MM.1S (cell line): ENCODE measurements at regions not wholly inside any gene's neighbourhood (a gene's known extent, or its start where the extent isn't known, plus 50 kb on each side); places are given as distances from the start of the nearest gene placed in this dataset.
A peak's percentile ranks its signal among the peaks of the same experiment; 100 is the strongest.
"Not testable (repeated sequence)": the region's sequence is repeated elsewhere in the genome, so short reads cannot be mapped to it uniquely, and the experiment has no call there.

Source experiments
- DNase-seq: peaks from one replicate; pipeline ENCODE4 v3.0.0-alpha.2; 2015
- H2AFZ ChIP-seq: fragments of 300-600 bp; sonication (generic); 2 replicates; pipeline ENCODE4 v1.6.0; 2016; ENCODE audit warnings: antibody characterized with exemption, low read length
- H3F3A ChIP-seq: fragments of 300-600 bp; sonication (generic); 2 replicates; pipeline ENCODE4 v1.6.1; 2016; ENCODE audit warnings: mild to moderate bottlenecking, antibody characterized with exemption, low read length, moderate library complexity, mixed read lengths; ENCODE audit not compliant: insufficient read depth
- H3K27ac ChIP-seq: fragments of 300-600 bp; sonication (generic); 2 replicates; pipeline ENCODE4 v1.5.1; 2016; ENCODE audit warnings: mild to moderate bottlenecking, low read length
- H3K27me3 ChIP-seq: fragments of 300-600 bp; sonication (generic); replicated peaks from 2 replicates; pipeline ENCODE4 v1.6.0; 2016; ENCODE audit warnings: low read length; ENCODE audit not compliant: insufficient read depth
- H3K36me3 ChIP-seq: fragments of 300-600 bp; sonication (generic); replicated peaks from 2 replicates; pipeline ENCODE4 v1.6.1; 2016; ENCODE audit warnings: mild to moderate bottlenecking, low read length, mixed read lengths; ENCODE audit not compliant: insufficient read depth
- H3K4me1 ChIP-seq: fragments of 300-600 bp; sonication (generic); 2 replicates; pipeline ENCODE4 v1.6.1; 2016; ENCODE audit warnings: low read length, mixed read lengths
- H3K4me2 ChIP-seq: fragments of 300-600 bp; sonication (generic); 2 replicates; pipeline ENCODE4 v1.6.0; 2016; ENCODE audit warnings: low read depth, low read length
- H3K4me3 ChIP-seq: fragments of 300-600 bp; sonication (generic); 2 replicates; pipeline ENCODE4 v1.5.1; 2016; ENCODE audit warnings: low read length, mixed read lengths
- H3K79me2 ChIP-seq: fragments of 300-600 bp; sonication (generic); 2 replicates; pipeline ENCODE4 v1.6.1; 2016; ENCODE audit warnings: mixed run types, low read length, mixed read lengths
- H3K9ac ChIP-seq: fragments of 300-600 bp; sonication (generic); 2 replicates; pipeline ENCODE4 v1.6.1; 2016; ENCODE audit warnings: low read length, mixed read lengths
- H3K9me2 ChIP-seq: fragments of 300-600 bp; sonication (generic); replicated peaks from 2 replicates; pipeline ENCODE4 v1.6.1; 2016; ENCODE audit warnings: mild to moderate bottlenecking, low read length, mixed read lengths; ENCODE audit not compliant: insufficient read depth
- H3K9me3 ChIP-seq: fragments of 300-600 bp; sonication (generic); replicated peaks from 2 replicates; pipeline ENCODE4 v1.6.1; 2016; ENCODE audit warnings: mild to moderate bottlenecking, low read length, mixed read lengths; ENCODE audit not compliant: insufficient read depth
- H4K20me1 ChIP-seq: fragments of 300-600 bp; sonication (generic); 2 replicates; pipeline ENCODE4 v1.6.1; 2016; ENCODE audit warnings: mild to moderate bottlenecking, low read length, moderate library complexity, mixed read lengths; ENCODE audit not compliant: insufficient read depth
- EZH2 ChIP-seq: fragments of 300-600 bp; sonication (generic); optimal IDR thresholded peaks from 2 replicates; pipeline ENCODE3; 2017; ENCODE audit warnings: low read depth, mild to moderate bottlenecking, antibody characterized with exemption, low read length, mixed read lengths
- EZH2phosphoT487 ChIP-seq: fragments of 300-600 bp; sonication (generic); IDR thresholded peaks from 2 replicates; pipeline ENCODE4 v1.6.1; 2018; ENCODE audit warnings: antibody characterized with exemption, low read length
- TF ChIP-seq, protein P1 (sequence below): fragments of 300-600 bp; sonication (generic); IDR thresholded peaks from 2 replicates; pipeline ENCODE4 v1.5.1; 2016; ENCODE audit warnings: antibody characterized with exemption, low read length, mixed read lengths

DNA sequence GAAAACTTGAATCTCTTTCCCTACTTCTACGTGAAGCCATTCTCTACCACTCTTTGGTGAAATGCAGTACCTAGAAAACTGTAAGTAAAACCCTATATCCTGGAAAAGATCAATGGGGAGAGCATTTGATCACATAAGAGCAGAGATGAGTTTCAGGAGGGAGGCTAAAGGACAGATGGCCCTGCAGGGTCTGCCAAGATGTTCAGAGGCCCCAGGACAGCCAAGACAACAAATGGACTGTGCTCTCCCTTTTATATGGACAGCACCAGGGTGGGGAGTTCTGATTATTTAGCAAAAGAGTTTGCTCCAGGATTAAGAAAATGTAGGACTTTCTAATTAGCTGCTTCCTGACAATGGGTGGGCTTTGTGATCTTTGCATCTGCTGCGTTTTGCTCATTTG, 101.7 kb downstream of the DCK start:
- H3K4me2 ChIP-seq = no peak overlapping the region; the same call in 1 of the 2 replicates
- H3K27me3 ChIP-seq = no peaks in the 10 kb centered on the region
- no peaks in the 10 kb centered on the region for H3K79me2 ChIP-seq
- no peak overlapping the region for H3K27ac ChIP-seq
- H3K4me1 ChIP-seq = no peaks in the 10 kb centered on the region
- no peak for TF ChIP-seq EZH2
- TF ChIP-seq, protein P1, sequence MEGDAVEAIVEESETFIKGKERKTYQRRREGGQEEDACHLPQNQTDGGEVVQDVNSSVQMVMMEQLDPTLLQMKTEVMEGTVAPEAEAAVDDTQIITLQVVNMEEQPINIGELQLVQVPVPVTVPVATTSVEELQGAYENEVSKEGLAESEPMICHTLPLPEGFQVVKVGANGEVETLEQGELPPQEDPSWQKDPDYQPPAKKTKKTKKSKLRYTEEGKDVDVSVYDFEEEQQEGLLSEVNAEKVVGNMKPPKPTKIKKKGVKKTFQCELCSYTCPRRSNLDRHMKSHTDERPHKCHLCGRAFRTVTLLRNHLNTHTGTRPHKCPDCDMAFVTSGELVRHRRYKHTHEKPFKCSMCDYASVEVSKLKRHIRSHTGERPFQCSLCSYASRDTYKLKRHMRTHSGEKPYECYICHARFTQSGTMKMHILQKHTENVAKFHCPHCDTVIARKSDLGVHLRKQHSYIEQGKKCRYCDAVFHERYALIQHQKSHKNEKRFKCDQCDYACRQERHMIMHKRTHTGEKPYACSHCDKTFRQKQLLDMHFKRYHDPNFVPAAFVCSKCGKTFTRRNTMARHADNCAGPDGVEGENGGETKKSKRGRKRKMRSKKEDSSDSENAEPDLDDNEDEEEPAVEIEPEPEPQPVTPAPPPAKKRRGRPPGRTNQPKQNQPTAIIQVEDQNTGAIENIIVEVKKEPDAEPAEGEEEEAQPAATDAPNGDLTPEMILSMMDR = no peak
- TF ChIP-seq EZH2phosphoT487 = no peak
- H3K9me2 ChIP-seq = no peaks in the 10 kb centered on the region
- H3K36me3 ChIP-seq = no peaks in the 10 kb centered on the region
- no peaks in the 10 kb centered on the region for H4K20me1 ChIP-seq
- no peak overlapping the region for H2AFZ ChIP-seq
- H3K9ac ChIP-seq = no peak overlapping the region
- no peak overlapping the region for H3K4me3 ChIP-seq
- H3F3A ChIP-seq = no peaks in the 10 kb centered on the region
- DNase-seq = no peak
- H3K9me3 ChIP-seq = no peaks in the 10 kb centered on the region

- Histone ChIP-seq H3K79me2 (no peaks in the 10 kb centered on the region), H3K9ac (no peak overlapping the region), H3K9me3 (no peaks in the 10 kb centered on the region), H3K4me1 (no peaks in the 10 kb centered on the region), H3K27me3 (no peaks in the 10 kb centered on the region), H2AFZ (peak overlapping the region; percentile 22; the same call in 1 of the 2 replicates), H3K4me2 (peak overlapping the region; percentile 11; the same call in 1 of the 2 replicates), H3K27ac (no peak overlapping the region), H4K20me1 (no peaks in the 10 kb centered on the region), H3K4me3 (no peak overlapping the region), H3K9me2 (no peaks in the 10 kb centered on the region), H3K36me3 (no peaks in the 10 kb centered on the region), H3F3A (no peaks in the 10 kb centered on the region)
- DNase-seq = peak; percentile 34
- TF ChIP-seq, protein P1 = no peak
- TF ChIP-seq EZH2 (no peak), EZH2phosphoT487 (no peak)
Measured at GRCh38 chr4:71095545-71095944, 102.1 kb downstream of the DCK start.

DNA sequence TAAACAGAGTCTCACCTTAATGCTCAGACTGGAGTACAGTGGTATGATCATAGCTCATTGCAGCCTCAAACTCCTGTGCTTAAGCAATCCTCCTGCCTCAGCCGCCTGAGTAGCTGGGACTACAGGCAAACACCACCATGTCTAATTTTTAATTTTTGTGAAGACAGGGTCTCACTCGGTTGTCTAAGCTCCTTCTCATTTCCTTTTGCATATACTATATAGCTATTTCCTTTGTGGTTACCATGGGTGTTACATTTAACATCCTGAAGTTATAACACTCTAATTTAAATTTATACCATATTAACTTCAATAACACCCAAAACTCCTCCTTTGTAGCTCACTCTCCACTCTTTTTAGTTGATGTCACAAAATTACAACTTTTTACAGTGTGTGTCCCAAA, 114.3 kb downstream of the DCK start:
- Histone ChIP-seq H3K36me3 (no peaks in the 10 kb centered on the region), H3K79me2 (no peaks in the 10 kb centered on the region), H3K27me3 (no peaks in the 10 kb centered on the region), H3K4me2 (no peak overlapping the region), H2AFZ (no peak overlapping the region), H3K9ac (no peak overlapping the region), H3K4me3 (no peak overlapping the region), H3K4me1 (no peaks in the 10 kb centered on the region), H4K20me1 (no peaks in the 10 kb centered on the region), H3K27ac (no peak overlapping the region), H3F3A (no peaks in the 10 kb centered on the region), H3K9me3 (no peaks in the 10 kb centered on the region), H3K9me2 (no peaks in the 10 kb centered on the region)
- no peak for TF ChIP-seq EZH2phosphoT487
- no peak for TF ChIP-seq EZH2
- DNase-seq = no peak

- Histone ChIP-seq H3K27me3 (no peaks in the 10 kb centered on the region), H4K20me1 (no peaks in the 10 kb centered on the region), H3K9me3 (no peaks in the 10 kb centered on the region), H3K4me2 (no peak overlapping the region), H3K4me1 (no peaks in the 10 kb centered on the region), H3F3A (no peaks in the 10 kb centered on the region), H3K4me3 (no peak overlapping the region), H3K9ac (no peak overlapping the region), H2AFZ (no peak overlapping the region), H3K27ac (no peak overlapping the region), H3K79me2 (no peaks in the 10 kb centered on the region), H3K36me3 (no peaks in the 10 kb centered on the region), H3K9me2 (no peaks in the 10 kb centered on the region)
- TF ChIP-seq EZH2 = no peak
- TF ChIP-seq, protein P1 = no peak
- TF ChIP-seq EZH2phosphoT487 = no peak
- no peak for DNase-seq
Measured at GRCh38 chr4:71110499-71110898, 117.0 kb downstream of the DCK start.

GRCh38 chr4:71111133-71111532, 117.7 kb downstream of the DCK start:
- H3K4me2 ChIP-seq, H3K27me3 ChIP-seq, H3K9ac ChIP-seq, DNase-seq, H3K9me3 ChIP-seq, H2AFZ ChIP-seq, H3K36me3 ChIP-seq, H3K4me1 ChIP-seq, H4K20me1 ChIP-seq, H3K4me3 ChIP-seq, H3K79me2 ChIP-seq, H3K9me2 ChIP-seq, H3F3A ChIP-seq, H3K27ac ChIP-seq: not testable (repeated sequence)
